ENCODE measurements at regions not wholly inside any gene's neighbourhood (a gene's known extent, or its start where the extent isn't known, plus 50 kb on each side); places are given as distances from the start of the nearest gene placed in this dataset.

GRCh38 chr11:8828580-8829361 lies 82.2 kb upstream of the AKIP1 start:
- Histone ChIP-seq H3K27ac (ENCODE audit: low read depth in 2 of 2, low read length in 2 of 2) (no peak overlapping the region), H3K36me3 (ENCODE audit: control insufficient read depth in 2 of 2, insufficient read depth in 2 of 2, low read length in 2 of 2) (no peaks in the 10 kb centered on the region), H3K9ac (ENCODE audit: low read depth in 1 of 2, low read length in 2 of 2) (no peak overlapping the region), H3K4me3 (ENCODE audit: low read length in 2 of 2) (no peak overlapping the region), H3K27me3 (ENCODE audit: control insufficient read depth in 2 of 2, insufficient read depth in 2 of 2, low read length in 2 of 2) (no peaks in the 10 kb centered on the region), H3K9me3 (ENCODE audit: control insufficient read depth in 2 of 2, low read length in 2 of 2) (no peaks in the 10 kb centered on the region), H3K4me1 (ENCODE audit: control insufficient read depth in 2 of 2, insufficient read depth in 2 of 2, low read length in 2 of 2) (peaks cover 0 to 3% of the 10 kb centered on the region in 2 donors)

- Histone ChIP-seq H3K4me1 (ENCODE audit: control insufficient read depth in 2 of 2, insufficient read depth in 2 of 2, low read length in 2 of 2) (peaks cover 0 to 3% of the 10 kb centered on the region in 2 donors), H3K27me3 (ENCODE audit: control insufficient read depth in 2 of 2, insufficient read depth in 2 of 2, low read length in 2 of 2) (no peaks in the 10 kb centered on the region), H3K9me3 (ENCODE audit: control insufficient read depth in 2 of 2, low read length in 2 of 2) (no peaks in the 10 kb centered on the region), H3K36me3 (ENCODE audit: control insufficient read depth in 2 of 2, insufficient read depth in 2 of 2, low read length in 2 of 2) (no peaks in the 10 kb centered on the region), H3K9ac (ENCODE audit: low read depth in 1 of 2, low read length in 2 of 2) (no peak overlapping the region), H3K4me3 (ENCODE audit: low read length in 2 of 2) (no peak overlapping the region), H3K27ac (ENCODE audit: low read depth in 2 of 2, low read length in 2 of 2) (no peak overlapping the region)
Measured at GRCh38 chr11:8829556-8829955, 81.4 kb upstream of the AKIP1 start.

- Histone ChIP-seq H3K27ac (ENCODE audit: low read depth in 2 of 2, low read length in 2 of 2) (no peak overlapping the region), H3K27me3 (ENCODE audit: control insufficient read depth in 2 of 2, insufficient read depth in 2 of 2, low read length in 2 of 2) (no peaks in the 10 kb centered on the region), H3K36me3 (ENCODE audit: control insufficient read depth in 2 of 2, insufficient read depth in 2 of 2, low read length in 2 of 2) (no peaks in the 10 kb centered on the region), H3K9ac (ENCODE audit: low read depth in 1 of 2, low read length in 2 of 2) (no peak overlapping the region), H3K4me3 (ENCODE audit: low read length in 2 of 2) (no peak overlapping the region), H3K4me1 (ENCODE audit: control insufficient read depth in 2 of 2, insufficient read depth in 2 of 2, low read length in 2 of 2) (peaks cover 0 to 3% of the 10 kb centered on the region in 2 donors), H3K9me3 (ENCODE audit: control insufficient read depth in 2 of 2, low read length in 2 of 2) (no peaks in the 10 kb centered on the region)
Measured at GRCh38 chr11:8830641-8831040, 80.3 kb upstream of the AKIP1 start.

GRCh38 chr11:8831861-8832260 lies 79.1 kb upstream of the AKIP1 start:
- peaks cover 0 to 3% of the 10 kb centered on the region in 2 donors for H3K4me1 ChIP-seq (ENCODE audit: control insufficient read depth in 2 of 2, insufficient read depth in 2 of 2, low read length in 2 of 2)

GRCh38 chr11:8832571-8833260 lies 78.3 kb upstream of the AKIP1 start:
- Histone ChIP-seq H3K9ac (ENCODE audit: low read depth in 1 of 2, low read length in 2 of 2) (no peak overlapping the region), H3K27ac (ENCODE audit: low read depth in 2 of 2, low read length in 2 of 2) (peak overlapping the region in 1 of 2 donors; percentile 40), H3K36me3 (ENCODE audit: control insufficient read depth in 2 of 2, insufficient read depth in 2 of 2, low read length in 2 of 2) (no peaks in the 10 kb centered on the region), H3K4me3 (ENCODE audit: low read length in 2 of 2) (no peak overlapping the region), H3K27me3 (ENCODE audit: control insufficient read depth in 2 of 2, insufficient read depth in 2 of 2, low read length in 2 of 2) (no peaks in the 10 kb centered on the region), H3K4me1 (ENCODE audit: control insufficient read depth in 2 of 2, insufficient read depth in 2 of 2, low read length in 2 of 2) (no peaks in the 10 kb centered on the region), H3K9me3 (ENCODE audit: control insufficient read depth in 2 of 2, low read length in 2 of 2) (no peaks in the 10 kb centered on the region)

More at GRCh38 chr11:8831861-8832260, 79.1 kb upstream of the AKIP1 start:
- Histone ChIP-seq H3K36me3 (ENCODE audit: control insufficient read depth in 2 of 2, insufficient read depth in 2 of 2, low read length in 2 of 2) (no peaks in the 10 kb centered on the region), H3K9me3 (ENCODE audit: control insufficient read depth in 2 of 2, low read length in 2 of 2) (no peaks in the 10 kb centered on the region), H3K27me3 (ENCODE audit: control insufficient read depth in 2 of 2, insufficient read depth in 2 of 2, low read length in 2 of 2) (no peaks in the 10 kb centered on the region), H3K4me3 (ENCODE audit: low read length in 2 of 2) (no peak overlapping the region), H3K27ac (ENCODE audit: low read depth in 2 of 2, low read length in 2 of 2) (no peak overlapping the region), H3K9ac (ENCODE audit: low read depth in 1 of 2, low read length in 2 of 2) (no peak overlapping the region)

GRCh38 chr11:8833568-8834315 lies 77.2 kb upstream of the AKIP1 start:
- Histone ChIP-seq H3K9me3 (ENCODE audit: control insufficient read depth in 2 of 2, low read length in 2 of 2) (no peaks in the 10 kb centered on the region), H3K27ac (ENCODE audit: low read depth in 2 of 2, low read length in 2 of 2) (peak overlapping the region in 1 of 2 donors; percentile 60), H3K4me1 (ENCODE audit: control insufficient read depth in 2 of 2, insufficient read depth in 2 of 2, low read length in 2 of 2) (peaks cover 0 to 5% of the 10 kb centered on the region in 2 donors), H3K36me3 (ENCODE audit: control insufficient read depth in 2 of 2, insufficient read depth in 2 of 2, low read length in 2 of 2) (no peaks in the 10 kb centered on the region), H3K4me3 (ENCODE audit: low read length in 2 of 2) (no peak overlapping the region), H3K27me3 (ENCODE audit: control insufficient read depth in 2 of 2, insufficient read depth in 2 of 2, low read length in 2 of 2) (no peaks in the 10 kb centered on the region), H3K9ac (ENCODE audit: low read depth in 1 of 2, low read length in 2 of 2) (no peak overlapping the region)

- no peaks in the 10 kb centered on the region for H3K9me3 ChIP-seq (ENCODE audit: control insufficient read depth in 2 of 2, low read length in 2 of 2)
- H3K4me1 ChIP-seq (ENCODE audit: control insufficient read depth in 2 of 2, insufficient read depth in 2 of 2, low read length in 2 of 2), result peaks cover under 1 to 8% of the 10 kb centered on the region in 2 donors
- no peaks in the 10 kb centered on the region for H3K36me3 ChIP-seq (ENCODE audit: control insufficient read depth in 2 of 2, insufficient read depth in 2 of 2, low read length in 2 of 2)
- H3K27me3 ChIP-seq (ENCODE audit: control insufficient read depth in 2 of 2, insufficient read depth in 2 of 2, low read length in 2 of 2), result no peaks in the 10 kb centered on the region
- H3K27ac ChIP-seq (ENCODE audit: low read depth in 2 of 2, low read length in 2 of 2), result no peak overlapping the region
- H3K4me3 ChIP-seq (ENCODE audit: low read length in 2 of 2), result no peak overlapping the region
- peak overlapping the region in 1 of 2 donors; percentile 5 for H3K9ac ChIP-seq (ENCODE audit: low read depth in 1 of 2, low read length in 2 of 2)
Measured at GRCh38 chr11:8834379-8834778, 76.6 kb upstream of the AKIP1 start.

GRCh38 chr11:8838248-8838647 lies 72.7 kb upstream of the AKIP1 start:
- H3K27me3 ChIP-seq (ENCODE audit: control insufficient read depth in 2 of 2, insufficient read depth in 2 of 2, low read length in 2 of 2), result no peaks in the 10 kb centered on the region
- H3K9ac ChIP-seq (ENCODE audit: low read depth in 1 of 2, low read length in 2 of 2), result no peak overlapping the region
- no peaks in the 10 kb centered on the region for H3K36me3 ChIP-seq (ENCODE audit: control insufficient read depth in 2 of 2, insufficient read depth in 2 of 2, low read length in 2 of 2)
- no peaks in the 10 kb centered on the region for H3K9me3 ChIP-seq (ENCODE audit: control insufficient read depth in 2 of 2, low read length in 2 of 2)
- no peak overlapping the region for H3K4me3 ChIP-seq (ENCODE audit: low read length in 2 of 2)
- H3K4me1 ChIP-seq (ENCODE audit: control insufficient read depth in 2 of 2, insufficient read depth in 2 of 2, low read length in 2 of 2), result peaks cover 13 to 21% of the 10 kb centered on the region in 2 donors
- H3K27ac ChIP-seq (ENCODE audit: low read depth in 2 of 2, low read length in 2 of 2), result peak overlapping the region in 1 of 2 donors; percentile 13

GRCh38 chr11:8839306-8839956 lies 71.6 kb upstream of the AKIP1 start:
- Histone ChIP-seq H3K9me3 (ENCODE audit: control insufficient read depth in 2 of 2, low read length in 2 of 2) (no peaks in the 10 kb centered on the region), H3K9ac (ENCODE audit: low read depth in 1 of 2, low read length in 2 of 2) (peak overlapping the region in 1 of 2 donors; percentile 9), H3K36me3 (ENCODE audit: control insufficient read depth in 2 of 2, insufficient read depth in 2 of 2, low read length in 2 of 2) (no peaks in the 10 kb centered on the region), H3K27ac (ENCODE audit: low read depth in 2 of 2, low read length in 2 of 2) (peak overlapping the region; percentile 26 to 32), H3K27me3 (ENCODE audit: control insufficient read depth in 2 of 2, insufficient read depth in 2 of 2, low read length in 2 of 2) (no peaks in the 10 kb centered on the region), H3K4me3 (ENCODE audit: low read length in 2 of 2) (no peak overlapping the region), H3K4me1 (ENCODE audit: control insufficient read depth in 2 of 2, insufficient read depth in 2 of 2, low read length in 2 of 2) (peaks cover 13 to 21% of the 10 kb centered on the region in 2 donors)
